CD14-positive monocyte (primary cell): ENCODE measurements at regions not wholly inside any gene's neighbourhood (a gene's known extent, or its start where the extent isn't known, plus 50 kb on each side); places are given as distances from the start of the nearest gene placed in this dataset.

Experiments used
- DNase-seq, 3 donors: peaks; one replicate each; pipeline ENCODE4 v3.0.0-alpha.2; 2011 to 2022
- H2AFZ ChIP-seq: 2 replicates; pipeline ENCODE4 v1.6.0; 2012; ENCODE audit warnings: mild to moderate bottlenecking, low read depth, low read length, inconsistent platforms; ENCODE audit not compliant: insufficient read depth, poor library complexity, severe bottlenecking
- H3K27ac ChIP-seq, 2 donors: 1 replicate in 1 of 2; 2 replicates in 1 of 2; pipeline ENCODE4 v1.5.1; 2012 to 2013; ENCODE audit warnings: low read length in 2 of 2, control low read depth in 1 of 2, inconsistent platforms in 1 of 2, low read depth in 1 of 2, mild to moderate bottlenecking in 1 of 2
- H3K27me3 ChIP-seq, 2 donors: one replicate each; pipeline versions ENCODE4 v1.6.0 to v1.6.1; 2011 to 2013; ENCODE audit warnings: low read length in 2 of 2; ENCODE audit not compliant: control insufficient read depth in 2 of 2, insufficient read depth in 2 of 2
- H3K36me3 ChIP-seq, 2 donors: replicated peaks in 1 of 2; 1 replicate in 1 of 2; 2 replicates in 1 of 2; pipeline versions ENCODE4 v1.5.1 to v1.6.1; 2012 to 2013; ENCODE audit warnings: low read length in 2 of 2, control low read depth in 1 of 2, inconsistent platforms in 1 of 2, mild to moderate bottlenecking in 1 of 2; ENCODE audit not compliant: insufficient read depth in 2 of 2, control insufficient read depth in 1 of 2
- H3K4me1 ChIP-seq, 2 donors: 1 replicate in 1 of 2; 2 replicates in 1 of 2; pipeline versions ENCODE4 v1.5.1 to v1.6.1; 2012 to 2013; ENCODE audit warnings: low read length in 2 of 2, control low read depth in 1 of 2, inconsistent platforms in 1 of 2, mild to moderate bottlenecking in 1 of 2, moderate library complexity in 1 of 2; ENCODE audit not compliant: insufficient read depth in 2 of 2, control insufficient read depth in 1 of 2
- H3K4me2 ChIP-seq: replicated peaks from 2 replicates; pipeline ENCODE3; 2012; ENCODE audit warnings: low read length, moderate library complexity, mild to moderate bottlenecking; ENCODE audit not compliant: poor library complexity, severe bottlenecking; ENCODE audit errors: extremely low read depth
- H3K4me3 ChIP-seq, 3 experiments: fragments of 200-600 bp in 1 of 3; sonication (generic) in 1 of 3; replicated peaks in 1 of 3; 1 replicate in 2 of 3; 2 replicates in 1 of 3; pipeline ENCODE4 v1.5.1; 2011 to 2013; ENCODE audit warnings: low read length in 3 of 3, mild to moderate bottlenecking in 3 of 3, control low read depth in 2 of 3, low read depth in 2 of 3, inconsistent platforms in 1 of 3, moderate library complexity in 1 of 3
- H3K79me2 ChIP-seq: 2 replicates; pipeline ENCODE4 v1.6.0; 2012; ENCODE audit warnings: mild to moderate bottlenecking, control low read depth, inconsistent platforms, low read length, moderate library complexity; ENCODE audit not compliant: insufficient read depth
- H3K9ac ChIP-seq: 2 replicates; pipeline ENCODE4 v1.6.0; 2017; ENCODE audit warnings: low read length, mild to moderate bottlenecking; ENCODE audit not compliant: insufficient read depth, poor library complexity, severe bottlenecking
- H3K9me3 ChIP-seq, 2 donors: replicated peaks in 1 of 2; 1 replicate in 1 of 2; 2 replicates in 1 of 2; pipeline versions ENCODE4 v1.5.1 to v1.6.1; 2012 to 2013; ENCODE audit warnings: low read length in 2 of 2, control low read depth in 1 of 2; ENCODE audit not compliant: control insufficient read depth in 1 of 2, insufficient read depth in 1 of 2
- H4K20me1 ChIP-seq: 2 replicates; pipeline ENCODE4 v1.6.0; 2012; ENCODE audit warnings: mild to moderate bottlenecking, low read length, control low read depth, moderate library complexity; ENCODE audit not compliant: insufficient read depth
- H3K27ac Mint-ChIP-seq, 7 donors: one replicate each; pipeline ENCODE4 v1.8.0; 2020; ENCODE audit warnings: mild to moderate bottlenecking in 7 of 7, mixed read lengths in 7 of 7, moderate library complexity in 6 of 7, inconsistent platforms in 2 of 7
- H3K27me3 Mint-ChIP-seq, 3 donors: one replicate each; pipeline ENCODE4 v1.8.0; 2021 to 2022; ENCODE audit warnings: low read depth in 3 of 3, mild to moderate bottlenecking in 3 of 3, mixed read lengths in 3 of 3, moderate library complexity in 3 of 3, inconsistent platforms in 1 of 3
- H3K36me3 Mint-ChIP-seq, 2 donors: one replicate each; pipeline ENCODE4 v1.8.0; 2020; ENCODE audit warnings: mixed read lengths in 2 of 2, inconsistent platforms in 1 of 2, mild to moderate bottlenecking in 1 of 2
- H3K4me1 Mint-ChIP-seq: one replicate; pipeline ENCODE4 v1.8.0; 2020; ENCODE audit warnings: mild to moderate bottlenecking, mixed read lengths
- H3K4me3 Mint-ChIP-seq, 2 donors: one replicate each; pipeline ENCODE4 v1.8.0; 2020; ENCODE audit warnings: mild to moderate bottlenecking in 2 of 2, mixed read lengths in 2 of 2, moderate library complexity in 1 of 2
- H3K9me3 Mint-ChIP-seq, 7 donors: one replicate each; pipeline ENCODE4 v1.8.0; 2020 to 2022; ENCODE audit warnings: mixed read lengths in 7 of 7, mild to moderate bottlenecking in 6 of 7, moderate library complexity in 6 of 7, inconsistent platforms in 2 of 7
- WGBS: methylation state at CpG from one replicate; pipeline ENCODE4 v1.1.5; 2013; ENCODE audit warnings: missing lambda C conversion rate; ENCODE audit not compliant: insufficient coverage; 5-methylcytosine and 5-hydroxymethylcytosine counted together
- intact Hi-C, 2 donors: fragments of 100-400 bp; cut with micrococcal nuclease; formaldehyde crosslinking; loops; one replicate each; pipeline versions ENCODE4 v1.15.0 to v1.15.1; 2023
- TF ChIP-seq, protein P1 (sequence below): fragments of 200-600 bp; IDR thresholded peaks from one replicate; pipeline ENCODE4 v1.8.0; 2022; ENCODE audit warnings: antibody characterized with exemption, mild to moderate bottlenecking

- Mint-ChIP-seq H3K9me3 (no peaks in the 10 kb centered on the region), H3K27me3 (peaks cover 0 to 3% (median 2%) of the 10 kb centered on the region in 3 donors), H3K36me3 (no peaks in the 10 kb centered on the region), H3K4me1 (peaks cover 18% of the 10 kb centered on the region), H3K4me3 (no peak overlapping the region), H3K27ac (no peak overlapping the region)
- Histone ChIP-seq H3K36me3 (no peaks in the 10 kb centered on the region), H2AFZ (no peak overlapping the region), H3K79me2 (no peaks in the 10 kb centered on the region), H3K4me3 (no peak overlapping the region), H3K27me3 (no peaks in the 10 kb centered on the region), H3K4me2 (no peak overlapping the region), H3K27ac (no peak overlapping the region), H3K4me1 (peaks cover 10 to 16% of the 10 kb centered on the region in 2 donors), H3K9me3 (no peaks in the 10 kb centered on the region), H3K9ac (no peak overlapping the region), H4K20me1 (no peaks in the 10 kb centered on the region)
- DNase-seq, result no peak
- TF ChIP-seq, protein P1, sequence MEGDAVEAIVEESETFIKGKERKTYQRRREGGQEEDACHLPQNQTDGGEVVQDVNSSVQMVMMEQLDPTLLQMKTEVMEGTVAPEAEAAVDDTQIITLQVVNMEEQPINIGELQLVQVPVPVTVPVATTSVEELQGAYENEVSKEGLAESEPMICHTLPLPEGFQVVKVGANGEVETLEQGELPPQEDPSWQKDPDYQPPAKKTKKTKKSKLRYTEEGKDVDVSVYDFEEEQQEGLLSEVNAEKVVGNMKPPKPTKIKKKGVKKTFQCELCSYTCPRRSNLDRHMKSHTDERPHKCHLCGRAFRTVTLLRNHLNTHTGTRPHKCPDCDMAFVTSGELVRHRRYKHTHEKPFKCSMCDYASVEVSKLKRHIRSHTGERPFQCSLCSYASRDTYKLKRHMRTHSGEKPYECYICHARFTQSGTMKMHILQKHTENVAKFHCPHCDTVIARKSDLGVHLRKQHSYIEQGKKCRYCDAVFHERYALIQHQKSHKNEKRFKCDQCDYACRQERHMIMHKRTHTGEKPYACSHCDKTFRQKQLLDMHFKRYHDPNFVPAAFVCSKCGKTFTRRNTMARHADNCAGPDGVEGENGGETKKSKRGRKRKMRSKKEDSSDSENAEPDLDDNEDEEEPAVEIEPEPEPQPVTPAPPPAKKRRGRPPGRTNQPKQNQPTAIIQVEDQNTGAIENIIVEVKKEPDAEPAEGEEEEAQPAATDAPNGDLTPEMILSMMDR, result no peak
- intact Hi-C loops, result no loop called here
- no CpG with 5 or more reads among the region's 2 CpGs for WGBS
These were observed 54.3 kb upstream of the DIPK1A start for GRCh38 chr1:93015590-93015989.

DNA sequence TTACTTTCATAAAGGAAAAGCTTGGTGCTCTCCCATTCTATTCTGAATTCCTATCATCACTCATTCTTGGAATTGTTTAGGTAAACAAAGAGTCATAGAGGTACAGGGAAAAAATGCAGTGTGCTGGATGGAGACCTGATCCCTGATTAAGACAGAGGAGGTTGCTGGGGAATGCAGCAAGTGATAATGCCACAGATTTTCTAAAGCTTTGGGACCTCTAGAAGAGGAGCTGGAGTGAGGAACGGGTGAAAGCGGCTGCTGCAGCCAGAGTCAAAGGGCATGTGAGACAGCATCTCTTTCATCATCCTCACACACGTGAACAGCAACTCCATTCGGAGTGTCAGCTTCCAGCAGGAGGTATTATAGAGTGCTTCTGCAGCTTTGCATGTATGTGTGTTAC, 54.9 kb upstream of the DIPK1A start:
- Histone ChIP-seq H3K4me2 (no peak overlapping the region), H3K9ac (no peak overlapping the region), H3K79me2 (no peaks in the 10 kb centered on the region), H4K20me1 (no peaks in the 10 kb centered on the region), H3K9me3 (no peaks in the 10 kb centered on the region), H3K4me3 (no peak overlapping the region), H3K36me3 (no peaks in the 10 kb centered on the region), H2AFZ (no peak overlapping the region), H3K27ac (no peak overlapping the region), H3K27me3 (no peaks in the 10 kb centered on the region), H3K4me1 (peaks cover 10 to 16% of the 10 kb centered on the region in 2 donors)
- Mint-ChIP-seq H3K36me3 (no peaks in the 10 kb centered on the region), H3K4me3 (no peak overlapping the region), H3K27me3 (peaks cover 0 to 3% (median 2%) of the 10 kb centered on the region in 3 donors), H3K27ac (no peak overlapping the region), H3K9me3 (no peaks in the 10 kb centered on the region), H3K4me1 (peaks cover 18% of the 10 kb centered on the region)
- WGBS, result 100% methylated on average over 1 of the region's 4 CpGs
- intact Hi-C loops, result no loop called here
- TF ChIP-seq, protein P1, result no peak
- DNase-seq, result no peak
